Gastroesophageal sphincter (tissue), 4 donors: ENCODE measurements at regions not wholly inside any gene's neighbourhood (a gene's known extent, or its start where the extent isn't known, plus 50 kb on each side); places are given as distances from the start of the nearest gene placed in this dataset.

Experiments used
- ATAC-seq: fragments of 150-250 bp; one replicate; pipeline ENCODE4 v1.9.1; 2016; ENCODE audit warnings: mild to moderate bottlenecking, moderate library complexity
- H3K27ac ChIP-seq, 4 donors: fragments of 200-600 bp; sonication (generic) in 3 of 4; 1 replicate in 3 of 4; 2 replicates in 1 of 4; pipeline ENCODE4 v1.5.1; 2016 to 2019
- H3K27me3 ChIP-seq: fragments of 200-600 bp; sonication (generic); one replicate; pipeline ENCODE4 v1.5.1; 2019
- H3K36me3 ChIP-seq, 2 donors: fragments of 200-600 bp; sonication (generic); one replicate each; pipeline ENCODE4 v1.5.1; 2019; ENCODE audit warnings: control low read depth in 1 of 2
- H3K4me1 ChIP-seq, 3 donors: fragments of 200-600 bp; sonication (generic); 1 replicate in 2 of 3; 2 replicates in 1 of 3; pipeline ENCODE4 v1.5.1; 2016 to 2019; ENCODE audit warnings: control low read depth in 2 of 3
- H3K4me3 ChIP-seq, 2 donors: fragments of 200-600 bp; sonication (generic); one replicate each; pipeline ENCODE4 v1.5.1; 2019; ENCODE audit warnings: mild to moderate bottlenecking in 1 of 2, moderate library complexity in 1 of 2
- H3K9me3 ChIP-seq, 3 donors: fragments of 200-600 bp; sonication (generic); one replicate each; pipeline ENCODE4 v1.5.1; 2017 to 2019; ENCODE audit warnings: control low read depth in 2 of 3
- EP300 ChIP-seq: sonication (generic); formaldehyde crosslinking; IDR thresholded peaks from one replicate; pipeline ENCODE4 v1.6.1; 2017; ENCODE audit warnings: antibody characterized with exemption, mild to moderate bottlenecking
- POLR2A ChIP-seq, 2 donors: fragments of 450-650 bp; IDR thresholded peaks; one replicate each; pipeline ENCODE4 v1.6.1; 2017; ENCODE audit warnings: antibody characterized with exemption in 2 of 2, mild to moderate bottlenecking in 2 of 2, moderate library complexity in 1 of 2
- POLR2AphosphoS5 ChIP-seq: sonication (generic); formaldehyde crosslinking; IDR thresholded peaks from one replicate; pipeline ENCODE4 v1.6.1; 2017; ENCODE audit warnings: antibody characterized with exemption
- WGBS, 2 donors: methylation state at CpG; one replicate each; pipeline ENCODE4 v1.1.5; 2018; ENCODE audit warnings: low coverage in 1 of 2; 5-methylcytosine and 5-hydroxymethylcytosine counted together
- TF ChIP-seq, protein P1 (sequence below), 4 experiments: fragments of 200-600 bp in 2 of 4; fragments of 450-650 bp in 2 of 4; sonication (generic) in 1 of 4; IDR thresholded peaks; one replicate each; pipeline ENCODE4 v1.5.1; 2017 to 2019; ENCODE audit warnings: antibody characterized with exemption in 4 of 4, mild to moderate bottlenecking in 2 of 4, moderate library complexity in 2 of 4

DNA sequence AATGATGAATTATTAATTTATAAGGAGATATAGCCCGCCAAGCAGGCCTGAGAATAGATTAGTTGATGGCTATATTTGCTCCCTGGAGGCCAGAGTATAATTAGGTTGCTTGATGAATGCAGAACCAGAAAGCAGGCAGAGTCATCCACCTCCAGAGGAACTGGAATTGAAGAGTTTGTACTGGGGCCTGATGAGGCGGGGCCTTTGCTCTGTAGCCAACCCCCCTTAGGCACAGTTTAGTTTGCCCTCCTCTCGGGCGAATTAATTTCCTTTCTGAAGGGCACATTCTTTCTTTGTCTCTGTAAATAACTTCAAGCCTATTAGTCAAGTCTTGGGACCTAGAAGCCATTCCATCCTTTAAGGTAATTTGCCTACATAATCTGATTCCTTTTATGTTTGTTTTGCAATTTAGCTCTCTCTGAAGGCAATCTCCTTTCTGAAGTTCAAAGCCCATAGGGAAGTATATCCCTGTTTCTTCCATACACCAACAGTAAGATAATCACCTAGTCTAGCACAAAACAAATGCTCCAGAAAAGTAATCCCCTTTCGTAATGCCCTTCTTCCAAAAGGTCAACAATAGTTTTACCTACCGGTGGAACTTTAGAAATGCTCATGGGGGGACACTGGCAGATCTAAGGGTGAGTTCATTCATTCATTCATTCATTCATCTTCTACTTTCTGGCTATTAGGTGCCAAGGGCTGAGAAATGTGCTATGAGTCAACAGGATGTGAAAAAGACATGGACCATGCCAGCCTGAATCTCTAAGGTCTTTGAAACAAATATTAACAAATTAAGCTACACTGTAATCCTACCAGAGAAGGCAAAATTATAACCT is 84.8 kb upstream of the NUDT4 start:
- Histone ChIP-seq H3K9me3 (no peaks in the 10 kb centered on the region), H3K27me3 (no peaks in the 10 kb centered on the region), H3K36me3 (no peaks in the 10 kb centered on the region), H3K27ac (no peak overlapping the region), H3K4me3 (no peak overlapping the region), H3K4me1 (peaks cover 0 to 13% (median 2%) of the 10 kb centered on the region in 3 donors)
- WGBS, 2 donors, result 64 to 70% methylated on average over 6 of the region's 6 CpGs
- no peak for ATAC-seq
- TF ChIP-seq, protein P1, sequence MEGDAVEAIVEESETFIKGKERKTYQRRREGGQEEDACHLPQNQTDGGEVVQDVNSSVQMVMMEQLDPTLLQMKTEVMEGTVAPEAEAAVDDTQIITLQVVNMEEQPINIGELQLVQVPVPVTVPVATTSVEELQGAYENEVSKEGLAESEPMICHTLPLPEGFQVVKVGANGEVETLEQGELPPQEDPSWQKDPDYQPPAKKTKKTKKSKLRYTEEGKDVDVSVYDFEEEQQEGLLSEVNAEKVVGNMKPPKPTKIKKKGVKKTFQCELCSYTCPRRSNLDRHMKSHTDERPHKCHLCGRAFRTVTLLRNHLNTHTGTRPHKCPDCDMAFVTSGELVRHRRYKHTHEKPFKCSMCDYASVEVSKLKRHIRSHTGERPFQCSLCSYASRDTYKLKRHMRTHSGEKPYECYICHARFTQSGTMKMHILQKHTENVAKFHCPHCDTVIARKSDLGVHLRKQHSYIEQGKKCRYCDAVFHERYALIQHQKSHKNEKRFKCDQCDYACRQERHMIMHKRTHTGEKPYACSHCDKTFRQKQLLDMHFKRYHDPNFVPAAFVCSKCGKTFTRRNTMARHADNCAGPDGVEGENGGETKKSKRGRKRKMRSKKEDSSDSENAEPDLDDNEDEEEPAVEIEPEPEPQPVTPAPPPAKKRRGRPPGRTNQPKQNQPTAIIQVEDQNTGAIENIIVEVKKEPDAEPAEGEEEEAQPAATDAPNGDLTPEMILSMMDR (IDR thresholded peaks at IDR 0.05), result no peak
- TF ChIP-seq POLR2A (IDR thresholded peaks at IDR 0.05) (no peak), EP300 (no peak), POLR2AphosphoS5 (no peak)

DNA sequence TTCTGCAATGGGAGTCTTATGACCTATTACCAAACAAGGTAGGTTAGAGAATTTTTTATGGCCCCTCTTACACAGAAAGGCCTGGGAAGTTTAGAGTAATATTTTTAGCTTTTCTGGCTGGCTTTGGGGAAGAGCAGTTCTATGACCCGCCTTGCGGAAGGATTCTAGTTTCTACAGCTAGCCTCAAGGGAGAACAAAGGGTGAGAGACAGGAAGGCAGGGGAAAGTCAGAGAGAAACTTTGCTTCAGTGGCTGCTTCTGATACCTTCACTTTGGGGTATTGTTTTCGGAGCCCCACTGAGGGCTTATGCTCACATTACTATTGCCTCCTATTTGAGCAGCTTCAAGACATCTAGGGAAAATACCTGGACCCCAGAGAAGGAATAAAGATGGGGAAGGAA is 80.7 kb upstream of the NUDT4 start:
- no peak overlapping the region for H3K27ac ChIP-seq

DNA sequence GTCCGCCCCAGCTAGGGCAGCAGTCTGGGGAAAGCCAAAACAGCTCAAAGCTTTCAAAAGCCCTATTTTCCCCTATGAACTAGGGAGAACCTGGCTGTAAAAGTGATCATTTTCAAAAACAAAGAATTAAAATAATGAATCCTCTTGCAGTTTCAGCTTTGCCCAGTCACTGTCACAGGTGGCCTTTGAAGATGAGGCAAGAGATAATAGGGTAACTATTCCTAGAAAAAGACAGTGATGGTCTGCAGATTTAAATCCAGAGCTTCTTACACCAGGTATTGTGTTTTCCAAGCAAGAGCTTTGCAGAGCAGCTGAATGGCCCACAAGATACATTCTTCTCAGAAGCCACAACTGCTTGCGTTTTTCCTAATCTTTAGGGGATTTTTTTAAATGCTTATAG is 80.2 kb upstream of the NUDT4 start:
- H3K9me3 ChIP-seq, result no peaks in the 10 kb centered on the region
- H3K27me3 ChIP-seq, result no peaks in the 10 kb centered on the region
- no peak for ATAC-seq
- H3K4me3 ChIP-seq, result no peak overlapping the region
- no peaks in the 10 kb centered on the region for H3K36me3 ChIP-seq
- H3K4me1 ChIP-seq, result peaks cover 0 to 19% (median 4%) of the 10 kb centered on the region in 3 donors
- no peak overlapping the region for H3K27ac ChIP-seq
- no peak for TF ChIP-seq POLR2A (IDR thresholded peaks at IDR 0.05)
- TF ChIP-seq, protein P1 (IDR thresholded peaks at IDR 0.05), result no peak
- no peak for TF ChIP-seq EP300
- no peak for TF ChIP-seq POLR2AphosphoS5
- WGBS, 2 donors, result 88 to 100% methylated on average over 1 of the region's 2 CpGs

More for the DNA sequence above, 80.7 kb upstream of the NUDT4 start:
- Histone ChIP-seq H3K27me3 (no peaks in the 10 kb centered on the region), H3K9me3 (no peaks in the 10 kb centered on the region), H3K36me3 (no peaks in the 10 kb centered on the region), H3K4me1 (peaks cover 0 to 14% (median 3%) of the 10 kb centered on the region in 3 donors), H3K4me3 (no peak overlapping the region)
- 88 to 94% methylated on average over 2 to 3 of the region's 3 CpGs for WGBS, 2 donors
- TF ChIP-seq, protein P1 (IDR thresholded peaks at IDR 0.05), result no peak
- TF ChIP-seq POLR2A (IDR thresholded peaks at IDR 0.05) (no peak), EP300 (no peak), POLR2AphosphoS5 (no peak)
- no peak for ATAC-seq

DNA sequence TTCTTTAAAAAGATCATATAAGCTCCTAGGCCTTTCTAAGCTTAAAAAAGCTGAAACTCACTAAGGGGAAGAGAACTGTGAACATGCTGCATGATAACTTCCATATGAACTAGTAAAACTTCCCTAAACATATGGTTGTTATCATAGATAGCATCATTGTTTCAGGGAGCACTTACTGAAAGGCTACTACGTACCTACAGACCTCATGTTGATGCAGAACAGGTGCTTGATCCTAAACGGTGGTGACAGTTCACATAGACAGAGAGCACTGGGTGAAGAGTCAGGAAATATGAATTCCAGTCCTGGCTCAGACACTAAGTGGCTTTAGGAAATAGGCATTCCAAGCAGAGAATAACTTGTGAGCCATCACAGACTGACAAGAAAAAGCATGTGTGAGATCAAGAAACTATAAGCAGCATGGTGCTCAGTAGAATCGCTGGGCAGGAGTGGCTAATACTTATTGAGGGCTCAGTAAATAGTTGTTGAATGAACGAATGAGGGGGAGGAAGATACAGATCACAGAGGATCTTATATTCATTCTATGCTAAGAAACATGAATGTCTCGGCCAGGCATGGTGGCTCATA is 78.4 kb upstream of the NUDT4 start:
- no peaks in the 10 kb centered on the region for H3K36me3 ChIP-seq
- H3K9me3 ChIP-seq, result no peaks in the 10 kb centered on the region
- no peaks in the 10 kb centered on the region for H3K27me3 ChIP-seq
- H3K4me1 ChIP-seq, result peaks cover 0 to 24% (median 4%) of the 10 kb centered on the region in 3 donors
- no peak overlapping the region for H3K4me3 ChIP-seq
- no peak for ATAC-seq
- 57 to 58% methylated on average over 3 to 5 of the region's 5 CpGs for WGBS, 2 donors
- no peak overlapping the region for H3K27ac ChIP-seq
- TF ChIP-seq POLR2A (IDR thresholded peaks at IDR 0.05), result no peak
- no peak for TF ChIP-seq POLR2AphosphoS5
- TF ChIP-seq, protein P1 (IDR thresholded peaks at IDR 0.05), result no peak
- TF ChIP-seq EP300, result no peak

DNA sequence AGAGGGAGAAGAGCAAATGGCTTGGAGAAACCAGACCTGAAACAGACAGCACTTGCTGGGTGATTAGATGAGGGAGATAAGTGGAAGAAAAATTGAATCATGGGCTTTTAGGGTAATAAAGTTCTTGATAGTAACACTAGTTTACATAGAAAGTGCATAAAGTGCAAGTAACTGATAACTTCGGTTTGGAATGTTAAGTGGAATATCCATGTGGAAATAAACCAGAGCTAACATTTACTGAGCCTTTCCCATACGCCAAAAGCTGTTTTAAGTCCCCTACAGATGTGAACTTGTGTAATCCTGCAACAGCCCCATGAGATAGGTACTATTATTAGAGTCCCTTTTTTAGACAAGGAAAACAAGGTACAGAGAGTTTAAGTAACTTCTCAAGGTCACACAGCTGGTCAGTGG is 77.1 kb upstream of the NUDT4 start:
- H3K4me1 ChIP-seq, result peaks cover 0 to 24% (median 4%) of the 10 kb centered on the region in 3 donors
- ATAC-seq, result no peak
- TF ChIP-seq POLR2AphosphoS5 (no peak), POLR2A (IDR thresholded peaks at IDR 0.05) (no peak), EP300 (no peak)
- TF ChIP-seq, protein P1 (IDR thresholded peaks at IDR 0.05), result no peak
- H3K27me3 ChIP-seq, result no peaks in the 10 kb centered on the region
- H3K4me3 ChIP-seq, result no peak overlapping the region
- peak overlapping the region in 1 of 4 donors; percentile 11 for H3K27ac ChIP-seq
- H3K9me3 ChIP-seq, result peaks cover 0 to 2% (median 0%) of the 10 kb centered on the region in 3 donors
- no peaks in the 10 kb centered on the region for H3K36me3 ChIP-seq
- WGBS, 2 donors, result 50 to 65% methylated on average over 2 of the region's 2 CpGs
